IMR-90 (cell line): ENCODE measurements at regions not wholly inside any gene's neighbourhood (a gene's known extent, or its start where the extent isn't known, plus 50 kb on each side); places are given as distances from the start of the nearest gene placed in this dataset.
A peak's percentile ranks its signal among the peaks of the same experiment; 100 is the strongest.

ENCODE experiments used
- ATAC-seq: fragments of 200-7000 bp; cut with Tn5 transposase; 2 replicates; pipeline ENCODE4 v1.9.1; 2020; ENCODE audit warnings: low read depth, mild to moderate bottlenecking, moderate library complexity
- BruUV-seq: library from RNA; stranded (reverse); fragments of 400-500 nt; replicated peaks from 2 replicates; lab custom pipeline; 2021; lab: Mats Ljungman, UMichigan
- CTCF ChIA-PET: fragments of 300-600 bp; formaldehyde crosslinking; extraction: SDS; loops from one replicate; lab custom pipeline; 2021; ENCODE audit warnings: antibody characterized with exemption; lab: Yijun Ruan, JAX
- POLR2A ChIA-PET: fragments of 300-600 bp; sonication (Branson Sonifier 250); formaldehyde crosslinking; loops from one replicate; lab custom pipeline; 2022; ENCODE audit warnings: antibody characterized with exemption; ENCODE audit not compliant: unreplicated experiment; lab: Charles Lee
- DNase-seq: peaks from one replicate; pipeline ENCODE4 v3.0.0; 2013
- H2AFZ ChIP-seq: replicated peaks from 2 replicates; pipeline ENCODE3; 2013; ENCODE audit warnings: low read length, mild to moderate bottlenecking; ENCODE audit not compliant: poor library complexity
- H2AK5ac ChIP-seq: 2 replicates; pipeline ENCODE4 v1.6.1; 2013; ENCODE audit warnings: low read depth, low read length, inconsistent platforms
- H2AK9ac ChIP-seq: replicated peaks from 2 replicates; pipeline ENCODE3; 2013; ENCODE audit warnings: mild to moderate bottlenecking, low read depth, low read length, moderate library complexity; ENCODE audit not compliant: poor library complexity
- H2BK120ac ChIP-seq: 2 replicates; pipeline ENCODE4 v1.6.1; 2013; ENCODE audit warnings: low read depth, low read length, inconsistent platforms
- H2BK15ac ChIP-seq: 3 replicates; pipeline ENCODE4 v1.6.1; 2013; ENCODE audit warnings: low read depth, low read length, inconsistent platforms
- H2BK20ac ChIP-seq: 2 replicates; pipeline ENCODE4 v1.6.1; 2013; ENCODE audit warnings: low read depth, mild to moderate bottlenecking, inconsistent platforms, low read length, moderate library complexity
- H2BK5ac ChIP-seq: 2 replicates; pipeline ENCODE4 v1.6.1; 2013; ENCODE audit warnings: mild to moderate bottlenecking, low read depth, low read length, inconsistent platforms; ENCODE audit not compliant: poor library complexity, severe bottlenecking
- H3K14ac ChIP-seq: replicated peaks from 2 replicates; pipeline ENCODE4 v1.6.1; 2013; ENCODE audit warnings: low read depth, low read length, inconsistent platforms
- H3K18ac ChIP-seq: 2 replicates; pipeline ENCODE4 v1.6.1; 2013; ENCODE audit warnings: low read depth, low read length, control low read depth
- H3K23ac ChIP-seq: 2 replicates; pipeline ENCODE4 v1.6.1; 2013; ENCODE audit warnings: low read depth, low read length, inconsistent platforms
- H3K27ac ChIP-seq: 2 replicates; pipeline ENCODE4 v1.5.1; 2013; ENCODE audit warnings: mild to moderate bottlenecking, control low read depth, low read length; ENCODE audit not compliant: insufficient read depth
- H3K27me3 ChIP-seq: 2 replicates; pipeline ENCODE4 v1.6.1; 2013; ENCODE audit warnings: low read length; ENCODE audit not compliant: control insufficient read depth, insufficient read depth
- H3K36me3 ChIP-seq: 2 replicates; pipeline ENCODE4 v1.6.1; 2013; ENCODE audit warnings: low read length, mixed read lengths; ENCODE audit not compliant: control insufficient read depth, insufficient read depth
- H3K4ac ChIP-seq: 2 replicates; pipeline ENCODE4 v1.6.1; 2013; ENCODE audit warnings: low read depth, low read length, inconsistent platforms
- H3K4me1 ChIP-seq: 2 replicates; pipeline ENCODE4 v1.6.1; 2013; ENCODE audit warnings: low read length, mixed read lengths; ENCODE audit not compliant: control insufficient read depth, insufficient read depth
- H3K4me2 ChIP-seq: 2 replicates; pipeline ENCODE4 v1.6.1; 2013; ENCODE audit warnings: low read depth, mild to moderate bottlenecking, control low read depth, low read length, moderate library complexity
- H3K4me3 ChIP-seq: 2 replicates; pipeline ENCODE4 v1.5.1; 2013; ENCODE audit warnings: low read depth, mild to moderate bottlenecking, control low read depth, low read length, moderate library complexity; ENCODE audit not compliant: insufficient read depth
- H3K56ac ChIP-seq: 2 replicates; pipeline ENCODE4 v1.6.1; 2013; ENCODE audit warnings: low read length, inconsistent platforms; ENCODE audit not compliant: insufficient read depth; ENCODE audit errors: extremely low read depth
- H3K79me1 ChIP-seq, 2 experiments: 2 replicates each; pipeline ENCODE4 v1.6.1; 2013; ENCODE audit warnings: low read length in 2 of 2, inconsistent platforms in 1 of 2, low read depth in 1 of 2
- H3K9ac ChIP-seq: 2 replicates; pipeline ENCODE4 v1.6.1; 2013; ENCODE audit warnings: low read depth, low read length, control low read depth
- H3K9me1 ChIP-seq: 2 replicates; pipeline ENCODE4 v1.6.1; 2013; ENCODE audit warnings: low read length, inconsistent platforms; ENCODE audit not compliant: insufficient read depth
- H3K9me3 ChIP-seq: 2 replicates; pipeline ENCODE4 v1.6.1; 2013; ENCODE audit warnings: low read length; ENCODE audit not compliant: control insufficient read depth, insufficient read depth
- H4K20me1 ChIP-seq: 2 replicates; pipeline ENCODE4 v1.6.1; 2013; ENCODE audit warnings: low read length, inconsistent platforms; ENCODE audit not compliant: insufficient read depth
- H4K5ac ChIP-seq: 2 replicates; pipeline ENCODE4 v1.6.1; 2013; ENCODE audit warnings: mild to moderate bottlenecking, low read depth, low read length, control low read depth
- H4K8ac ChIP-seq, 2 experiments: 2 replicates each; pipeline ENCODE4 v1.6.1; 2013; ENCODE audit warnings: low read depth in 2 of 2, low read length in 2 of 2, control low read depth in 1 of 2, inconsistent platforms in 1 of 2
- H4K91ac ChIP-seq: 2 replicates; pipeline ENCODE4 v1.6.1; 2013; ENCODE audit warnings: low read depth, low read length, inconsistent platforms; ENCODE audit not compliant: insufficient read depth
- BHLHE40 ChIP-seq: fragments of 150-350 bp; IDR thresholded peaks from 2 replicates; pipeline ENCODE4 v1.6.1; 2016; ENCODE audit warnings: mild to moderate bottlenecking, low read depth, low read length
- CEBPB ChIP-seq: IDR thresholded peaks from 2 replicates; pipeline ENCODE4 v1.6.1; 2012; ENCODE audit warnings: low read depth, low read length, improper control_type of control experiment
- CHD1 ChIP-seq: IDR thresholded peaks from 2 replicates; pipeline ENCODE4 v1.6.1; 2012; ENCODE audit warnings: low read depth, low read length, improper control_type of control experiment
- CTCF ChIP-seq: conservative IDR thresholded peaks from 2 replicates; pipeline ENCODE4 v1.5.1; 2012; ENCODE audit warnings: mild to moderate bottlenecking, low read depth, low read length, improper control_type of control experiment
- ELK1 ChIP-seq: fragments of 150-350 bp; IDR thresholded peaks from 2 replicates; pipeline ENCODE4 v1.6.1; 2016; ENCODE audit warnings: low read depth, mild to moderate bottlenecking, low read length, moderate library complexity, borderline replicate concordance
- FOS ChIP-seq: fragments of 150-350 bp; IDR thresholded peaks from 2 replicates; pipeline ENCODE4 v1.6.1; 2016; ENCODE audit warnings: low read depth, low read length
- MAFK ChIP-seq: IDR thresholded peaks from 2 replicates; pipeline ENCODE4 v1.6.1; 2012; ENCODE audit warnings: low read depth, low read length, improper control_type of control experiment
- MAZ ChIP-seq: IDR thresholded peaks from 2 replicates; pipeline ENCODE4 v1.6.1; 2012; ENCODE audit warnings: low read depth, mild to moderate bottlenecking, low read length, improper control_type of control experiment, moderate library complexity, borderline replicate concordance
- MXI1 ChIP-seq: IDR thresholded peaks from 2 replicates; pipeline ENCODE4 v1.6.1; 2012; ENCODE audit warnings: low read depth, mild to moderate bottlenecking, low read length, moderate library complexity, borderline replicate concordance
- NFE2L2 ChIP-seq: fragments of 150-350 bp; IDR thresholded peaks from 2 replicates; pipeline ENCODE4 v1.6.1; 2016; ENCODE audit warnings: low read depth, mild to moderate bottlenecking, low read length
- POLR2A ChIP-seq: IDR thresholded peaks from 2 replicates; pipeline ENCODE4 v1.6.1; 2012; ENCODE audit warnings: mild to moderate bottlenecking, low read depth, low read length
- RAD21 ChIP-seq: IDR thresholded peaks from 2 replicates; pipeline ENCODE4 v1.6.1; 2012; ENCODE audit warnings: low read length, improper control_type of control experiment
- RCOR1 ChIP-seq: IDR thresholded peaks from 2 replicates; pipeline ENCODE4 v1.6.1; 2012; ENCODE audit warnings: mild to moderate bottlenecking, low read length, improper control_type of control experiment; ENCODE audit not compliant: insufficient replicate concordance
- RFX5 ChIP-seq: IDR thresholded peaks from 2 replicates; pipeline ENCODE4 v1.8.0; 2012; ENCODE audit warnings: low read depth, mild to moderate bottlenecking, low read length, moderate library complexity
- SMC3 ChIP-seq: fragments of 150-350 bp; IDR thresholded peaks from 2 replicates; pipeline ENCODE4 v1.6.1; 2016; ENCODE audit warnings: low read depth, mild to moderate bottlenecking, antibody characterized with exemption, low read length, moderate library complexity
- USF2 ChIP-seq: fragments of 150-350 bp; IDR thresholded peaks from 2 replicates; pipeline ENCODE4 v1.6.1; 2017; ENCODE audit warnings: mild to moderate bottlenecking, antibody characterized with exemption, low read length, low read depth
- WGBS, 2 experiments: methylation state at CpG; one replicate each; pipeline versions ENCODE4 v1.1.5 to v1.1.7; 2013; ENCODE audit warnings: missing lambda C conversion rate in 2 of 2; ENCODE audit not compliant: insufficient read length in 1 of 2; ENCODE audit errors: extremely low coverage in 2 of 2; 5-methylcytosine and 5-hydroxymethylcytosine counted together
- dilution Hi-C: fragments of 300-500 bp; cut with HindIII; formaldehyde crosslinking; loops from one replicate; pipeline ENCODE4 v1.14.3; 2018; ENCODE audit warnings: low sequenced_read_pairs; ENCODE audit not compliant: unreplicated experiment
- in situ Hi-C: fragments of 300-500 bp; cut with MboI; formaldehyde crosslinking; loops from 3 replicates; pipeline ENCODE4 v1.14.3; 2019; ENCODE audit warnings: low sequenced_read_pairs, inconsistent platforms, mixed read lengths
- intact Hi-C: fragments of 100-400 bp; cut with micrococcal nuclease; formaldehyde crosslinking; loops from 2 replicates; pipeline ENCODE4 v1.10.0; 2022

- no peak overlapping the region for H3K4me3 ChIP-seq
- ATAC-seq (no peak), DNase-seq (no peak)
- H4K5ac ChIP-seq = no peak overlapping the region
- no peak overlapping the region for H3K27ac ChIP-seq
- no peak overlapping the region for H2AFZ ChIP-seq
- H3K9me3 ChIP-seq = no peaks in the 10 kb centered on the region
- no peak overlapping the region for H2BK5ac ChIP-seq
- H2AK9ac ChIP-seq = no peak overlapping the region
- no peak for TF ChIP-seq RFX5
- no peak for TF ChIP-seq BHLHE40
- TF ChIP-seq MAFK = no peak
- no peak for TF ChIP-seq POLR2A
- no peak for TF ChIP-seq MAZ
- no peak for TF ChIP-seq RAD21
- no peak for TF ChIP-seq ELK1
- no peak for TF ChIP-seq CHD1
- no peak for TF ChIP-seq SMC3
- TF ChIP-seq FOS = no peak
- TF ChIP-seq NFE2L2 = no peak
- TF ChIP-seq RCOR1 = no peak
- no peak for TF ChIP-seq USF2
- no peak for TF ChIP-seq CTCF
- TF ChIP-seq CEBPB = no peak
- no peak for TF ChIP-seq MXI1
- H3K9ac ChIP-seq = no peak overlapping the region
- no peaks in the 10 kb centered on the region for H3K9me1 ChIP-seq
- H2AK5ac ChIP-seq = peak overlapping the region; percentile 23; the same call in 1 of the 2 replicates
- peak overlapping the region; percentile 6; the same call in 1 of the 2 replicates for H4K91ac ChIP-seq
- H3K4me1 ChIP-seq = peaks cover 2% of the 10 kb centered on the region; the same call in 1 of the 2 replicates
- no peaks in the 10 kb centered on the region; the same call in 1 of the 2 replicates for H3K27me3 ChIP-seq
- H2BK15ac ChIP-seq = peak overlapping the region; percentile 44; the same call in 2 of the 3 replicates
- H2BK20ac ChIP-seq = peak overlapping the region; percentile 58
- no peak overlapping the region for H3K23ac ChIP-seq
- no TSS peak for BruUV-seq
- no peak overlapping the region for H3K18ac ChIP-seq
- no peaks in the 10 kb centered on the region for H4K20me1 ChIP-seq
- H3K4me2 ChIP-seq = no peak overlapping the region
- no CpG with 5 or more reads among the region's 2 CpGs for WGBS, 2 experiments
- intact Hi-C loops (no loop called here), dilution Hi-C loops (no loop called here), in situ Hi-C loops (no loop called here)
- no peak overlapping the region for H3K14ac ChIP-seq
- CTCF ChIA-PET = interaction anchor here (0.7 kb wide), 1 partner anchor 14 kb away, joined by 4 read pairs; no protein-coding TSS in a partner anchor
- no peak overlapping the region for H3K56ac ChIP-seq
- no peaks in the 10 kb centered on the region for H3K79me1 ChIP-seq
- H3K36me3 ChIP-seq = no peaks in the 10 kb centered on the region
- peak overlapping the region in 1 of 2 experiments; percentile 49; a peak in 1 of 4 replicates for H4K8ac ChIP-seq
- POLR2A ChIA-PET = no interaction called here
- H3K4ac ChIP-seq = 0 out of 2 replicates have a peak overlapping the region, but pooled peaks have one; percentile 3
- H2BK120ac ChIP-seq = peak overlapping the region; percentile 10; the same call in 1 of the 2 replicates
Observed at GRCh38 chrX:13401724-13402123, 81.9 kb upstream of the ATXN3L start.
